Inflammatory macrophage treated with lipopolysaccharide for 4 hours (primary cell): ENCODE measurements at regions not wholly inside any gene's neighbourhood (a gene's known extent, or its start where the extent isn't known, plus 50 kb on each side); places are given as distances from the start of the nearest gene placed in this dataset.

Source experiments
- DNase-seq: peaks from one replicate; pipeline ENCODE4 v3.0.0-alpha.2; 2020

DNA sequence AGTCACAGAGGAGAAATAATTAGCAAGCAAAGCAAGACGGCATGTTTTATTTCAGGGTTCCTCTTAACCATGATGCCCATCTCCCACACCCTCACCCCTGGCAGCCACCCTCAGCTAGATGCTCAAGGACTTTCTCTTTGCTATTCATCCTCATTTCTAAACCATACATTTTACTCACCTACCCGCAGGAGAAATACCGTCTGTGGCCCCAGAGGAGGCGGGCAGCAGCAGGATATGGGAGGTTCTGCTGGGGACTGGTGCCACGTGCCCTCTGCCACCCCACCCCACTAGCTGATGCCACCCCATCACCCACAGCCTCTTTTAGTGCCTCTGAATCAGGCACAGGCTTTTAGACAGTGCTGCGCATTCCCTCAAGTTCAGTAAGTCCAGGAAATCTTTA is 168.7 kb upstream of the ITGB1 start:
- no peak for DNase-seq

GRCh38 chr10:33125522-33126517 is 167.8 kb upstream of the ITGB1 start:
- no peak for DNase-seq

GRCh38 chr10:33125111-33125510 is 167.1 kb upstream of the ITGB1 start:
- no peak for DNase-seq

- no peak for DNase-seq
These were observed 165.7 kb upstream of the ITGB1 start for GRCh38 chr10:33123680-33124079.

GRCh38 chr10:33122014-33122809 is 164.2 kb upstream of the ITGB1 start:
- DNase-seq = no peak

- DNase-seq = no peak
These were observed 162.7 kb upstream of the ITGB1 start for GRCh38 chr10:33120700-33121099.

DNA sequence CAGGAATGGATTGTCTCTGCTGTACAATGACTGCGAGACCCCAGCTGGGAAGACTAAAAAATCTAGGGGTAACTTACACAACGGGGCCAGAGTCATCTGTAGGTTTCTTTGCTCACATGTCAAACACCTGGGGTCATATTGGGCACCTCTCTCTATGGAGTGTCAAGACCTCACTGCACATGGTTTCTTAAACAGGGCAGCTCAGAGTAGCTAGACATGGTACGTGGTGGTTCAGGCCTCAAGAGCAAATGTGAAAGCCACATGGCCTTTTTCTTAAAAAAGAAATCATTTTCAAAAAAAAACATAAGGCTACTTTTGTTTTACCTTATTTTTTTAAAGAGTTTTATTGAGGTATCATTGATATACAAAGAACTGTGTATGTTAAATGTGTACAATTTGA is 162.2 kb upstream of the ITGB1 start:
- no peak for DNase-seq

GRCh38 chr10:33117816-33118215 is 159.8 kb upstream of the ITGB1 start:
- DNase-seq = no peak

- DNase-seq = no peak
These were observed 159.2 kb upstream of the ITGB1 start for GRCh38 chr10:33117230-33117629.

DNA sequence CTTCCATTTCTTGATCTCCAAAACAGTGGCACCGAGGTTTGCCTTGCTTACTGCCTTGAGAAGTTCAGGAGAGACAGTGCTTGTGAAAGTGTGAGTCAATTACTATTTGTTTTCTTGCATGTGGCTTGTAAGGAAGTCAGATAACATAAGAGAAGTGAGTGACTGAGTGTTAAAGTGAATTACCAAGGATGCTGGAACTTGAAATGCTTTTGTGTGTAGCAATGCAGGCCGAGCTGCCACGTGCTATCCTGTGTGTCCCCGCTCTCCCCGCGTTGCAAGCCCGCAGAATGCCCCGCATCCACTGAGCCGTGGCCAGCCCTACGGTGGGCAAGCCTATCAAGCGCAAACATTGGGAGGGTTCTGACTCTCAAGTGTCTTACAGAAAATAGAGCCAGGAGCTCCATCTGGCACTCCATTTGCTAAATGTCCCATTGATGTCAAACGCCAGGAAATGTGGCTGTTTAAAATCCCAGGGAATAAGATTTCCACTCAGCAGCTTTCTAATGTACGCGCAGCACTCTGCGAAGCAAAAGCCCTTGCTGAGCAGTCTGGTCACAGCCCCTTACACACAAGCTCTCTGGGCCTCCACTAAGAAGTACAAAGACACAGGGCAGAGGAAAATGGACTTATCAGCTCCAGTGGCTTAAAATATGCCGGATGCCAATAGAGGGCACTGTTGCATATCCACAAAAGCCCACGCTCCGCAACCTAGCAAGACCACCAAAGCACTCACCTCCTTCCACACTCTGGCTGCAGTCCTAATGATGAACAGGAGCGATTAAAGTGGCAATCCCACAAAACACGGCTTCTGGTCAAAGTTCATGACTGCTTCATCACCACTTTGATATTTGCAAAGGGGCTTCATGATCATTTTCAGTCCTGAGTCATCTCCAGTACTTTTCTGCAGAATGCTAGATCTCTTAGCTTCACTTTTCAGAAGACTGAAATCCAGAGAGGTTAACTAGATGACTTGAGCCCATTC is 158.0 kb upstream of the ITGB1 start:
- DNase-seq = peak; percentile 4

DNA sequence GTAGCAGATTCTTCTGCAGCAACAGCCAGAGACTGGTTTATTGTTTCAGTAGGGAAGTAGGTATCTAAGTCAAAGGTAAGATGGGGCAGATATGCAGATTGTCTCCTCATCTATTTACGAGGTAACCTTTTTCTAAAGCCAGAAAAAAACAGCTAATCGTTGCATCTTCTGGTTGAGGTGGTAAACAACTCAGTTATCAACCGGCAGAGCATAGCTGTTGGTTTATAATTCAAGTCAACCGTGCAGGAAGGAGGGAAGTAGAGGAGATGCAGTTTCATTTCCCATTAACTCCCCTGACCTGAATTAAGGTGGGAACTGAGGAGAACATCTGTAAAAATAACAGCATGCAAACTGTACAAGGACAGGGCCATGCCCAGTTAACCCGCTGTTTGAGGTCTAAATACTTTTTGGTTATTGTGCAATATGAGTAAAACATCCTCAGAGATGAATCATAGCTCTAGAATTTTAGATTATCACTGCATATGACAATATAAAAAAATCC is 156.5 kb upstream of the ITGB1 start:
- DNase-seq = no peak

- no peak for DNase-seq
These were observed 155.4 kb upstream of the ITGB1 start for GRCh38 chr10:33113466-33113865.

DNA sequence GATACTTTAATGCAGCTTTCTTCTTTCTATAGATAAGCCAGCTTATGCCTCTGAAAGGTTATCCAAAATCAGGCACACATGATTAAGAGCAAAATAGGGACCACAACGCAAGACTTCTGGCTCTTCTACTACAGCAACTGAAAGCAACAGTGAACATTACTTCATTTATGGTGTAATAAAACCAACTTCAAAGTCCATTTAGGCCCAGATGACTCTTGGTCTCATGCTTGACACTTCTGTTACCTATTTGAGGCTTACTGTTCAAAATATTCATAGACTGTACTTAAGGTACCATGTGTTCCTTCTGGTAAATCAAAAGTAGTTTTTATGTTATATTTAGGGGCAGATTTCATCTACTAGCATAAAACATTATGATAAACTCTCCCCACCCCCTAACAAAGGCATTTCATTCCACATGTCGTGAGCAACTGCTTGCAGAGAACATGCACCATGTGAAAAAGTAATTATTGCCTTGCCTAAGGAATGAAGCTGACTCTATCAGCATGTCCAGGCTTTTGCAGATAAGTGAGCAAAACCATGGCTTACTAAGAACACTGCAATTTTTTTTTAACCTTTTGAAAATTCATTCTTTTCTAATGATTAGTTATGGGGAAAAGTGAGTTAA is 154.9 kb upstream of the ITGB1 start:
- no peak for DNase-seq

DNA sequence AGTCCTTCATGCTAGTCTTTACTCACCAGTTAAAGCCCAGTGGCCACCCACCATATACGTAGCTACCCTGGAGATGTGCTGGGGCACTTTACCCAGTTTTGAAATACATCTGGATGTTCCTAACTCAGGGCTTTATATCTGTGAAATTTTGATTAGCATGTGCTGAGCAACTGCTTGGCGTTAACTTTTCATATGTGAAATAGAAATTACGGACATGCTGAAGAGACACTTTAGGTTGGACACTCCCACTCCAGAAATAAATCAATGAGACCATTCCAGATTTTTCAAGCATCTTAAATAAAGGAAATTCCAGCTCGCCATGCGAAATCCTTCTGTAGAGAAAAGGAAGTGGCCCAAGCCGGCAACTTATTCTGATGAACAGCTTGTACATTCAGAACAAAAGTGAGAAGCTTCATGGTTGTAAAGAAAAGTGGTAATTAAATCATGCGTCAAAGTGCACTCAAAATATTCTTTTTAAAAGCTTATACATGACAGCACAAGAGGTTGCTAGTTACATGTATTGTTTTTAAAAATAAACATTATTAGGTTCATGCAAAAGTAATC is 153.5 kb upstream of the ITGB1 start:
- DNase-seq = no peak

- peak; percentile 3 for DNase-seq
These were observed 151.9 kb upstream of the ITGB1 start for GRCh38 chr10:33109788-33110469.

GRCh38 chr10:33109384-33109783 is 151.4 kb upstream of the ITGB1 start:
- no peak for DNase-seq

DNA sequence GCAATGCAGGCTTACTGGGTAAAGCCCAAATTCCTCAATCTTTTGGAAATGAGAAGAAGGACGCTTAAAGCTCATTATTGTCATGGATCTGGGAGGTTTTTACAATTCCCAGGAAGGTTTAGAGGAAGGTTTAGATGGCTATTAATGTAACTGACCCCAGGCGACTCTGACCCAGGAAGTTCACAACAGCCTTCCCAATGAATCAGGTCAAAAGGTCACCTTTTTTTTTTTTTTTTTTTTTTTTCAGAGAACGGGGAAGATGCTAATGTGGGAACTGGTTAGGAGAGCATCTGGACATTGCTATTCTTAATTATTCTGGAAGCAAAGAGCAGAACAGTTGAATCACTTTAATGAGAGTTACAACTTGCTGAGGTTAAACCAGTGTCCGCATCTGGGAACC is 149.9 kb upstream of the ITGB1 start:
- no peak for DNase-seq

- no peak for DNase-seq
These were observed 148.7 kb upstream of the ITGB1 start for GRCh38 chr10:33106767-33107166.

GRCh38 chr10:33103863-33104379 is 145.9 kb upstream of the ITGB1 start:
- DNase-seq = no peak

- no peak for DNase-seq
These were observed 144.0 kb upstream of the ITGB1 start for GRCh38 chr10:33102071-33102470.

DNA sequence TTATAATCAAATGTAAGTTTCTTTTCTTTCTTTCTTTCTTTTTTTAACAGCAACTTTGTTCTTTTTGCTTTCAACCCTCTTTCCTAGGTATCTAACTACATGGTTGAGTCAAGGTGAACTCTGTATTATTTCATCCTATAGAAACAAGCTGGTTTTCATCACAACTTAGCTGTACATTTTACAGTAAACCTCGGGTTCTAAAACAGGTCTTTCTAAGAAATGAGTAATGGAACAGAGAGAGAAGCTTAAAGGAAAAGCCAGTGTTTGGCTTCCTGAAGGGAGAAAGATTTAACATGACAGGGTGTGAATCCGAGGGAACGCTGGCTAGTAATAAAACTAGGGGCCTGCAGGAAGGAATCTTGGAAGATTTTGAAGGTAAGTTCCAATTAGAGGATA is 143.4 kb upstream of the ITGB1 start:
- no peak for DNase-seq
